Occipital lobe (tissue), 1 donor: ENCODE measurements at regions not wholly inside any gene's neighbourhood (a gene's known extent, or its start where the extent isn't known, plus 50 kb on each side); places are given as distances from the start of the nearest gene placed in this dataset.
"Not testable (repeated sequence)": the region's sequence is repeated elsewhere in the genome, so short reads cannot be mapped to it uniquely, and the experiment has no call there.

ENCODE experiments used
- DNase-seq: peaks from one replicate; lab custom pipeline; 2025; lab: John Stamatoyannopoulos, UW

GRCh38 chr6:115067690-115068447 is 725.0 kb upstream of the HS3ST5 start:
- no peak for DNase-seq

- no peak for DNase-seq
These were observed 721.9 kb upstream of the HS3ST5 start for GRCh38 chr6:115064680-115065079.

- no peak for DNase-seq
These were observed 717.8 kb upstream of the HS3ST5 start for GRCh38 chr6:115060581-115060980.

- DNase-seq: no peak
These were observed 715.8 kb upstream of the HS3ST5 start for GRCh38 chr6:115058414-115059211.

- no peak for DNase-seq
These were observed 712.8 kb upstream of the HS3ST5 start for GRCh38 chr6:115055579-115055978.

- DNase-seq: not testable (repeated sequence)
These were observed 711.4 kb upstream of the HS3ST5 start for GRCh38 chr6:115054242-115054641.

- DNase-seq: no peak
These were observed 710.5 kb upstream of the HS3ST5 start for GRCh38 chr6:115053169-115053860.

- no peak for DNase-seq
These were observed 673.8 kb upstream of the HS3ST5 start for GRCh38 chr6:115016593-115016992.

GRCh38 chr6:115004982-115005381 is 662.2 kb upstream of the HS3ST5 start:
- DNase-seq: no peak

- no peak for DNase-seq
These were observed 661.4 kb upstream of the HS3ST5 start for GRCh38 chr6:115004204-115004603.

GRCh38 chr6:115001731-115002350 is 659.0 kb upstream of the HS3ST5 start:
- DNase-seq: no peak

- no peak for DNase-seq
These were observed 657.9 kb upstream of the HS3ST5 start for GRCh38 chr6:115000736-115001135.

GRCh38 chr6:114998492-114998891 is 655.7 kb upstream of the HS3ST5 start:
- DNase-seq: no peak

GRCh38 chr6:114997813-114998292 is 655.0 kb upstream of the HS3ST5 start:
- no peak for DNase-seq

GRCh38 chr6:114995526-114995925 is 652.7 kb upstream of the HS3ST5 start:
- no peak for DNase-seq

GRCh38 chr6:114989279-114989964 is 646.6 kb upstream of the HS3ST5 start:
- no peak for DNase-seq

GRCh38 chr6:114987281-114987680 is 644.5 kb upstream of the HS3ST5 start:
- no peak for DNase-seq

GRCh38 chr6:114955363-114955762 is 612.5 kb upstream of the HS3ST5 start:
- DNase-seq: no peak

GRCh38 chr6:114952229-114952628 is 609.4 kb upstream of the HS3ST5 start:
- DNase-seq: no peak

- no peak for DNase-seq
These were observed 602.6 kb upstream of the HS3ST5 start for GRCh38 chr6:114945392-114945791.

GRCh38 chr6:114941078-114941477 is 598.3 kb upstream of the HS3ST5 start:
- DNase-seq: no peak
